Fibroblast of villous mesenchyme (primary cell): ENCODE measurements at regions not wholly inside any gene's neighbourhood (a gene's known extent, or its start where the extent isn't known, plus 50 kb on each side); places are given as distances from the start of the nearest gene placed in this dataset.
"Not testable (repeated sequence)": the region's sequence is repeated elsewhere in the genome, so short reads cannot be mapped to it uniquely, and the experiment has no call there.

Experiments
- DNase-seq: peaks from one replicate; pipeline ENCODE4 v3.0.0-alpha.2; 2010; ENCODE audit warnings: low read depth
- H3K4me3 ChIP-seq: 2 replicates; pipeline ENCODE4 v1.5.1; 2011; ENCODE audit warnings: low read depth, mild to moderate bottlenecking, low read length
- CTCF ChIP-seq: IDR thresholded peaks from 2 replicates; pipeline ENCODE4 v1.5.1; 2012; ENCODE audit warnings: low read depth, mild to moderate bottlenecking, low read length; ENCODE audit not compliant: insufficient read depth

DNA sequence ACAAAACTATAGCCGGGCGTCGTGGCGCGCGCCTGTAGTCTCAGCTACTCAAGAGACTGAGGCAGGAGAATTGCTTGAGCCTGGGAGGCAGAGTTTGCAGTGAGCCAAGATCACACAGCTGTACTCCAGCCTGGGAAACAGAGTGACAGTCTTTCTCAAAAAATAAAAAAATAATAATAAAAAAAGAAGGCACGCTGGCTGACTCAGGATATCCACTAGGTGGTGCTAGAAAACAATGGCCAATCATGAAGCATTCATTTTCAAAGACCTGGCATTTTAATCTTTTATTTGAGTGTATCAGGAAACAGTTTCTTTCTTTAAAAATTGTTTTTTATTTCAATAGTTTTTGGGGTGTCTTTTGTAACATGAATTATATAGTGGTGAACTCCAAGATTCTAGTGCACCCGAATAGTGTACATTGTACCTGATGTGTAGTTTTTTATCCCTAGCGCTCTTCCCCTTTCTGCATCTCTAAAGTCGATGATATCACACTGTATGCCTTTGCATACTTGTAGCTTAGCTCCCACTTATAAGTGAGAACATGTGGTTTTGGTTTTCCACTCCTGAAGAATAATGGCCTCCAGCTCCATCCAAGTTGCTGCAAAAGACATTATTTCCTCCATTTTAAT, 88.6 kb downstream of the LYZL1 start:
- peak; percentile 44 for DNase-seq

GRCh38 chr10:29378106-29378505, 89.2 kb downstream of the LYZL1 start:
- no peak for DNase-seq
- no peak for TF ChIP-seq CTCF
- H3K4me3 ChIP-seq = no peak overlapping the region

More for the DNA sequence above, 88.6 kb downstream of the LYZL1 start:
- H3K4me3 ChIP-seq = no peak overlapping the region
- peak; percentile 76 for TF ChIP-seq CTCF

DNA sequence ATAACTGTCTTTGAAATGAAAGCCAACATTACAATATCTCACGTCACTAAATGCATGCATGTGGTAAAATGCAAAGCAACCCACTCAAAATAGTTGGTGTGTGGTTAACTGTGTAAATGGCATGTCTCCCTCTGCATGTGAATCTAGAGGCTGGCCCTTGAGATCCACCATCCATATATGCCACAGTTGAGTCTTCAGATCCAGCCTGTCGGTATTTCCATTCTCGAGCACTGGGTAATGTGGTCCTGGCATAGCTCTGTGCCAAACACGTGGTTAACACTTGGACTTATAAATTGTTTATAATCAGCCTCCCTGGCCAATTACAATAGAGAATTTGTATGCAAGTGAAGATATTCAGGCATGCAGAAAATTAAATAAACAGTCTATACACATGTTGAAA, 90.3 kb downstream of the LYZL1 start:
- no peak overlapping the region for H3K4me3 ChIP-seq
- TF ChIP-seq CTCF = no peak
- DNase-seq = no peak

DNA sequence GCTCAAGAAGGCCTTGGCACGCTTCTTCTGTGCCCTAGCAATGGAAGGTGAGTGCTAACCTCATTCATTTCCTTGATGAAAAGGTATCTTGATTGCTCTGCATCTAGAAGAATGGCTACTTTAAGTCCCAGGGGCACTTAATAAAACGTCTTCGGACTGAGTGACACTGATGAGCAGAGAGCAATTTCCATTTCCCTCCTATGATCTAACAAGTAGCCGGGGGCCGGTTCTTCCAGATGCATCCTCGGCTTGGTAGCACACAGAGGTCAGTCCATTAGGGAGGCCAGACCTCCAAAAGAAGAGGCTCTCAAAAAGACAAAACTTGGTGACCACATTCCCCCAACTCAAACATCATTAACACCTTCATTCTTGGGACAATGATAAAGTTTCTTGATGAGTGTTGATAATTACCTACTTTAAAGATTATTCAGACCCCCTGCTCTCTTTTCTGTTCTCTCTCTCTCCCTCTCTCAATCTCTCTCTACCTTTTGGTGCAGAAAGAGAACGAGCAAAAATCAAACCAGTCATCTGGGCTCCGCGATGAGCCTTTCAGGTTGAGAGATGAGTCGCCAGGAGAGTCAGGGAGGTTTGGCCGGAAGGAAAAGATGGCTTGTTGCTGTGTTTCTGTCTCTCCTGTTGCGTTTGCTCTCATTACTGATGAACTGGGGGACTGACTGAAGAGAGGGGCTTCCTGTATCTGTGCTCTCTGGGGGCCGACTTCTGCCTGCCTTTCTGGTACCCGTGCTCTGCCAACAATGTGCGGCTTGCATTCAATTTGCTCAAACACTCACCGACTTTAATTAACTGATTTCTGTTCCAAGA, 91.1 kb downstream of the LYZL1 start:
- not testable (repeated sequence) for H3K4me3 ChIP-seq, DNase-seq

- H3K4me3 ChIP-seq, DNase-seq: not testable (repeated sequence)
Measured at GRCh38 chr10:29380599-29381511, 92.0 kb downstream of the LYZL1 start.

GRCh38 chr10:29386342-29386999, 97.6 kb downstream of the LYZL1 start:
- DNase-seq = peak; percentile 44
- no peak overlapping the region for H3K4me3 ChIP-seq
- peak; percentile 76 for TF ChIP-seq CTCF

GRCh38 chr10:29387269-29387668, 98.4 kb downstream of the LYZL1 start:
- no peak overlapping the region for H3K4me3 ChIP-seq
- TF ChIP-seq CTCF = no peak
- no peak for DNase-seq

GRCh38 chr10:29388112-29388511, 99.2 kb downstream of the LYZL1 start:
- DNase-seq, H3K4me3 ChIP-seq: not testable (repeated sequence)
